Activated naive CD8-positive, alpha-beta T cell treated with anti-CD3 and anti-CD28 coated beads, Interleukin-2, amount 10 ng/mL, durations not matched to agents 7 days and 5 days (primary cell): ENCODE measurements at regions not wholly inside any gene's neighbourhood (a gene's known extent, or its start where the extent isn't known, plus 50 kb on each side); places are given as distances from the start of the nearest gene placed in this dataset.

ENCODE experiments used
- ATAC-seq: fragments of 150-1000 bp; cut with Tn5 transposase; one replicate; pipeline ENCODE4 v1.10.0; 2021; ENCODE audit warnings: low read depth, moderate library complexity
- POLR2A ChIA-PET: fragments of 350-600 bp; sonication (Branson Sonifier 250); formaldehyde crosslinking; loops from one replicate; lab custom pipeline; 2021; ENCODE audit warnings: antibody characterized with exemption; lab: Charles Lee
- DNase-seq: peaks from one replicate; pipeline ENCODE4 v3.0.0; 2021
- H3K27ac Mint-ChIP-seq: one replicate; pipeline ENCODE4 v1.8.0; 2022; ENCODE audit warnings: mild to moderate bottlenecking, mixed read lengths
- H3K27me3 Mint-ChIP-seq: one replicate; pipeline ENCODE4 v1.8.0; 2022; ENCODE audit warnings: mild to moderate bottlenecking, moderate library complexity, mixed read lengths
- H3K36me3 Mint-ChIP-seq: one replicate; pipeline ENCODE4 v1.8.0; 2021; ENCODE audit warnings: mild to moderate bottlenecking, mixed read lengths
- H3K4me1 Mint-ChIP-seq: one replicate; pipeline ENCODE4 v1.8.0; 2021; ENCODE audit warnings: mixed read lengths
- H3K4me3 Mint-ChIP-seq: one replicate; pipeline ENCODE4 v1.8.0; 2022; ENCODE audit warnings: mild to moderate bottlenecking, moderate library complexity, mixed read lengths
- H3K9me3 Mint-ChIP-seq: one replicate; pipeline ENCODE4 v1.8.0; 2021; ENCODE audit warnings: mixed read lengths

- H3K36me3 Mint-ChIP-seq: peaks cover 2% of the 10 kb centered on the region
- no peak overlapping the region for H3K4me3 Mint-ChIP-seq
- ATAC-seq (no peak), DNase-seq (no peak)
- POLR2A ChIA-PET: no interaction called here
- no peaks in the 10 kb centered on the region for H3K4me1 Mint-ChIP-seq
- H3K27me3 Mint-ChIP-seq: no peaks in the 10 kb centered on the region
- H3K27ac Mint-ChIP-seq: no peak overlapping the region
- H3K9me3 Mint-ChIP-seq: no peaks in the 10 kb centered on the region
Observed at GRCh38 chr2:144071461-144071860, 448.5 kb downstream of the ZEB2 start.

GRCh38 chr2:144067506-144067905 is 452.4 kb downstream of the ZEB2 start:
- H3K9me3 Mint-ChIP-seq: no peaks in the 10 kb centered on the region
- peaks cover 2% of the 10 kb centered on the region for H3K36me3 Mint-ChIP-seq
- DNase-seq (no peak), ATAC-seq (no peak)
- POLR2A ChIA-PET: no interaction called here
- no peak overlapping the region for H3K27ac Mint-ChIP-seq
- no peaks in the 10 kb centered on the region for H3K27me3 Mint-ChIP-seq
- no peaks in the 10 kb centered on the region for H3K4me1 Mint-ChIP-seq
- no peak overlapping the region for H3K4me3 Mint-ChIP-seq

- DNase-seq (no peak), ATAC-seq (no peak)
- POLR2A ChIA-PET: no interaction called here
- peaks cover 2% of the 10 kb centered on the region for H3K36me3 Mint-ChIP-seq
- H3K4me1 Mint-ChIP-seq: no peaks in the 10 kb centered on the region
- H3K4me3 Mint-ChIP-seq: no peak overlapping the region
- H3K27me3 Mint-ChIP-seq: no peaks in the 10 kb centered on the region
- H3K9me3 Mint-ChIP-seq: peaks cover 1% of the 10 kb centered on the region
- H3K27ac Mint-ChIP-seq: no peak overlapping the region
Observed at GRCh38 chr2:144063602-144064001, 456.3 kb downstream of the ZEB2 start.

GRCh38 chr2:144054911-144055310 is 465.0 kb downstream of the ZEB2 start:
- POLR2A ChIA-PET: no interaction called here
- Mint-ChIP-seq H3K9me3 (peaks cover 2% of the 10 kb centered on the region), H3K27me3 (no peaks in the 10 kb centered on the region), H3K27ac (no peak overlapping the region), H3K4me3 (no peak overlapping the region), H3K4me1 (no peaks in the 10 kb centered on the region), H3K36me3 (no peaks in the 10 kb centered on the region)
- ATAC-seq (no peak), DNase-seq (no peak)

GRCh38 chr2:144052083-144052482 is 467.8 kb downstream of the ZEB2 start:
- no peaks in the 10 kb centered on the region for H3K36me3 Mint-ChIP-seq

GRCh38 chr2:144049137-144049536 is 470.8 kb downstream of the ZEB2 start:
- POLR2A ChIA-PET: no interaction called here
- no peak overlapping the region for H3K27ac Mint-ChIP-seq
- no peak for DNase-seq
- no peaks in the 10 kb centered on the region for H3K27me3 Mint-ChIP-seq
- no peak overlapping the region for H3K4me3 Mint-ChIP-seq
- no peak for ATAC-seq
- no peaks in the 10 kb centered on the region for H3K9me3 Mint-ChIP-seq
- H3K36me3 Mint-ChIP-seq: no peaks in the 10 kb centered on the region
- no peaks in the 10 kb centered on the region for H3K4me1 Mint-ChIP-seq

More at GRCh38 chr2:144052083-144052482, 467.8 kb downstream of the ZEB2 start:
- Mint-ChIP-seq H3K4me3 (no peak overlapping the region), H3K27ac (no peak overlapping the region), H3K9me3 (no peaks in the 10 kb centered on the region), H3K4me1 (no peaks in the 10 kb centered on the region), H3K27me3 (no peaks in the 10 kb centered on the region)
- POLR2A ChIA-PET: no interaction called here
- ATAC-seq (no peak), DNase-seq (no peak)

GRCh38 chr2:144048631-144049060 is 471.3 kb downstream of the ZEB2 start:
- H3K27me3 Mint-ChIP-seq: no peaks in the 10 kb centered on the region
- no peaks in the 10 kb centered on the region for H3K4me1 Mint-ChIP-seq
- DNase-seq (no peak), ATAC-seq (no peak)
- H3K36me3 Mint-ChIP-seq: no peaks in the 10 kb centered on the region
- no peak overlapping the region for H3K27ac Mint-ChIP-seq
- no peak overlapping the region for H3K4me3 Mint-ChIP-seq
- POLR2A ChIA-PET: no interaction called here
- H3K9me3 Mint-ChIP-seq: no peaks in the 10 kb centered on the region

- ATAC-seq: no peak
- Mint-ChIP-seq H3K4me1 (no peaks in the 10 kb centered on the region), H3K27me3 (no peaks in the 10 kb centered on the region), H3K27ac (no peak overlapping the region), H3K36me3 (no peaks in the 10 kb centered on the region), H3K9me3 (no peaks in the 10 kb centered on the region), H3K4me3 (no peak overlapping the region)
- no peak for DNase-seq
- POLR2A ChIA-PET: no interaction called here
Observed at GRCh38 chr2:144042751-144043150, 477.2 kb downstream of the ZEB2 start.

- Mint-ChIP-seq H3K36me3 (no peaks in the 10 kb centered on the region), H3K9me3 (no peaks in the 10 kb centered on the region), H3K4me3 (no peak overlapping the region), H3K27ac (no peak overlapping the region), H3K4me1 (no peaks in the 10 kb centered on the region), H3K27me3 (no peaks in the 10 kb centered on the region)
- DNase-seq (no peak), ATAC-seq (no peak)
- POLR2A ChIA-PET: no interaction called here
Observed at GRCh38 chr2:144041612-144042011, 478.3 kb downstream of the ZEB2 start.

- no peak for DNase-seq
- POLR2A ChIA-PET: no interaction called here
- ATAC-seq: no peak
- no peaks in the 10 kb centered on the region for H3K27me3 Mint-ChIP-seq
- H3K36me3 Mint-ChIP-seq: no peaks in the 10 kb centered on the region
- H3K27ac Mint-ChIP-seq: no peak overlapping the region
- no peaks in the 10 kb centered on the region for H3K4me1 Mint-ChIP-seq
- H3K9me3 Mint-ChIP-seq: no peaks in the 10 kb centered on the region
- H3K4me3 Mint-ChIP-seq: no peak overlapping the region
Observed at GRCh38 chr2:144040834-144041233, 479.1 kb downstream of the ZEB2 start.

GRCh38 chr2:144032566-144032965 is 487.4 kb downstream of the ZEB2 start:
- H3K9me3 Mint-ChIP-seq: peaks cover 9% of the 10 kb centered on the region
- DNase-seq: no peak
- H3K36me3 Mint-ChIP-seq: peaks cover 9% of the 10 kb centered on the region
- H3K27me3 Mint-ChIP-seq: no peaks in the 10 kb centered on the region
- peaks cover 6% of the 10 kb centered on the region for H3K4me1 Mint-ChIP-seq
- no peak overlapping the region for H3K27ac Mint-ChIP-seq
- POLR2A ChIA-PET: no interaction called here
- no peak overlapping the region for H3K4me3 Mint-ChIP-seq
- ATAC-seq: no peak

GRCh38 chr2:144030791-144031190 is 489.1 kb downstream of the ZEB2 start:
- POLR2A ChIA-PET: no interaction called here
- Mint-ChIP-seq H3K36me3 (peaks cover 9% of the 10 kb centered on the region), H3K27ac (no peak overlapping the region), H3K27me3 (no peaks in the 10 kb centered on the region), H3K4me3 (no peak overlapping the region), H3K9me3 (peaks cover 9% of the 10 kb centered on the region), H3K4me1 (peaks cover 6% of the 10 kb centered on the region)
- DNase-seq (no peak), ATAC-seq (no peak)

GRCh38 chr2:144027593-144027992 is 492.3 kb downstream of the ZEB2 start:
- Mint-ChIP-seq H3K4me1 (peaks cover 3% of the 10 kb centered on the region), H3K9me3 (peaks cover under 1% of the 10 kb centered on the region), H3K27ac (no peak overlapping the region), H3K27me3 (no peaks in the 10 kb centered on the region), H3K4me3 (no peak overlapping the region), H3K36me3 (peaks cover 3% of the 10 kb centered on the region)
- POLR2A ChIA-PET: no interaction called here
- DNase-seq: no peak
- no peak for ATAC-seq

GRCh38 chr2:144026753-144027152 is 493.2 kb downstream of the ZEB2 start:
- Mint-ChIP-seq H3K27ac (no peak overlapping the region), H3K4me3 (no peak overlapping the region), H3K4me1 (no peaks in the 10 kb centered on the region), H3K9me3 (no peaks in the 10 kb centered on the region), H3K36me3 (no peaks in the 10 kb centered on the region), H3K27me3 (no peaks in the 10 kb centered on the region)
- no peak for DNase-seq
- POLR2A ChIA-PET: interaction anchor here (0.6 kb wide), 1 partner anchor 28 kb away, joined by 6 read pairs; no protein-coding TSS in a partner anchor
- no peak for ATAC-seq

- no peak for DNase-seq
- Mint-ChIP-seq H3K27me3 (no peaks in the 10 kb centered on the region), H3K9me3 (no peaks in the 10 kb centered on the region), H3K4me3 (no peak overlapping the region), H3K36me3 (peaks cover 8% of the 10 kb centered on the region), H3K27ac (no peak overlapping the region), H3K4me1 (peaks cover 2% of the 10 kb centered on the region)
- POLR2A ChIA-PET: no interaction called here
- ATAC-seq: no peak
Observed at GRCh38 chr2:144020047-144020446, 499.9 kb downstream of the ZEB2 start.
